Mesothelial cell of epicardium (in vitro differentiated cells): ENCODE measurements at regions not wholly inside any gene's neighbourhood (a gene's known extent, or its start where the extent isn't known, plus 50 kb on each side); places are given as distances from the start of the nearest gene placed in this dataset.

Experiments
- DNase-seq, 2 experiments: peaks; one replicate each; pipeline ENCODE4 v3.0.0; 2021; ENCODE audit warnings: low spot score in 2 of 2; ENCODE audit not compliant: unreplicated experiment in 2 of 2
- H3K27ac Mint-ChIP-seq: 2 replicates; pipeline ENCODE4 v1.8.0; 2021; ENCODE audit warnings: mixed read lengths
- H3K27me3 Mint-ChIP-seq: 2 replicates; pipeline ENCODE4 v1.8.0; 2021; ENCODE audit warnings: low read depth, mixed read lengths
- H3K36me3 Mint-ChIP-seq: 2 replicates; pipeline ENCODE4 v1.8.0; 2021; ENCODE audit warnings: mixed read lengths
- H3K4me1 Mint-ChIP-seq: 2 replicates; pipeline ENCODE4 v1.8.0; 2021; ENCODE audit warnings: mixed read lengths
- H3K4me3 Mint-ChIP-seq: 2 replicates; pipeline ENCODE4 v1.8.0; 2021; ENCODE audit warnings: mild to moderate bottlenecking, moderate library complexity, mixed read lengths
- H3K9me3 Mint-ChIP-seq: 2 replicates; pipeline ENCODE4 v1.8.0; 2021; ENCODE audit warnings: mixed read lengths
- TF ChIP-seq, protein P1 (sequence below): fragments of 200-600 bp; sonication (generic); IDR thresholded peaks from one replicate; pipeline ENCODE4 v1.5.0; 2021; ENCODE audit warnings: antibody characterized with exemption; ENCODE audit not compliant: unreplicated experiment

DNA sequence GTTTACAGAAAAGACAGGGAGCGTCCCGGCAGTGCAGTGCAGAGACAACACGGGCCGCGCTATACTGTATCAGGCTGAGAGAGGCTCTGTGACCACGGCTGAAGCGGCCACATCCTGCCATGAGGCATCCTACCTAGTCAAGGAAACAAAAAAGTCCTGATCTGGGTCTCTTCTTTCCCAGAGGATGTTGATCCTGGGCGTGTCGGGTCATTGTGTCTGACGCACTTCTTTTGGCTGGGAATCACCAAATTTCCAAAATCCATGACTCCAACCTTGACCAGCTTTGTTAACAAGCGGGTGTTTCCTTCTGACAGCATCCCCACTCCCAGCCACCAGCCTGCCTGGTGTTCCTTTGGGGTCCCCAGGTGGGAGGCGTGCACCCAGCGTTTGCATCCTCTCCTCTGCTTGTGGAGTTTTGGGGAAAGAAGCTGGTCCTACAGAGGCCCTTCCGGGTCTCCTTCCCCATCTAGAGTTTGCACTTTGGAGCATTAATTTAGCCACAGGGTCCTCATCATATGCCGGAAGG is 91.4 kb upstream of the RAI14 start:
- Mint-ChIP-seq H3K4me1 (peaks cover 38% of the 10 kb centered on the region), H3K27me3 (no peaks in the 10 kb centered on the region), H3K4me3 (no peak overlapping the region), H3K27ac (peak overlapping the region; percentile 86), H3K36me3 (no peaks in the 10 kb centered on the region), H3K9me3 (no peaks in the 10 kb centered on the region)
- TF ChIP-seq, protein P1, sequence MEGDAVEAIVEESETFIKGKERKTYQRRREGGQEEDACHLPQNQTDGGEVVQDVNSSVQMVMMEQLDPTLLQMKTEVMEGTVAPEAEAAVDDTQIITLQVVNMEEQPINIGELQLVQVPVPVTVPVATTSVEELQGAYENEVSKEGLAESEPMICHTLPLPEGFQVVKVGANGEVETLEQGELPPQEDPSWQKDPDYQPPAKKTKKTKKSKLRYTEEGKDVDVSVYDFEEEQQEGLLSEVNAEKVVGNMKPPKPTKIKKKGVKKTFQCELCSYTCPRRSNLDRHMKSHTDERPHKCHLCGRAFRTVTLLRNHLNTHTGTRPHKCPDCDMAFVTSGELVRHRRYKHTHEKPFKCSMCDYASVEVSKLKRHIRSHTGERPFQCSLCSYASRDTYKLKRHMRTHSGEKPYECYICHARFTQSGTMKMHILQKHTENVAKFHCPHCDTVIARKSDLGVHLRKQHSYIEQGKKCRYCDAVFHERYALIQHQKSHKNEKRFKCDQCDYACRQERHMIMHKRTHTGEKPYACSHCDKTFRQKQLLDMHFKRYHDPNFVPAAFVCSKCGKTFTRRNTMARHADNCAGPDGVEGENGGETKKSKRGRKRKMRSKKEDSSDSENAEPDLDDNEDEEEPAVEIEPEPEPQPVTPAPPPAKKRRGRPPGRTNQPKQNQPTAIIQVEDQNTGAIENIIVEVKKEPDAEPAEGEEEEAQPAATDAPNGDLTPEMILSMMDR, result no peak
- DNase-seq, result no peak

DNA sequence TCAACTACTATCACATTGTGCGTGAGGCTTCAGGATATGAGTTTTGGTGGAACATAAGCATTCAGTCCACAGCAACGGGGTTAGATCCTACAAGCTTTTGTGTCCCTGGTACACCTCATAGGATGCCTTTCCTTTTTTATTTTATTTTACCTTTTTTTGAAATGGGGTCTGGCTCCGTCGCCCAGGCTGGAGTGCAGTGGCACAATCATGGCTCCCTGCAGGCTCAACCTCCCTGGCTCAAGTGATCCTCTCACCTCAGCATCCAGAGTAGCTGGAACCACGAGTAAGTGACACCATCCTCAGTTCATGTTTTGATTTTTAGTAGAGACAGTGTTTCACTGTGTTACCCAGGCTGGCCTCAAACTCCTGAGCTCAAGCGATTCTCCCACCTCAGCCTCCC is 86.0 kb upstream of the RAI14 start:
- no peak for DNase-seq
- Mint-ChIP-seq H3K4me1 (peaks cover 36% of the 10 kb centered on the region), H3K4me3 (no peak overlapping the region), H3K36me3 (no peaks in the 10 kb centered on the region), H3K27me3 (no peaks in the 10 kb centered on the region), H3K9me3 (no peaks in the 10 kb centered on the region), H3K27ac (peak overlapping the region; percentile 95)
- TF ChIP-seq, protein P1, result no peak

DNA sequence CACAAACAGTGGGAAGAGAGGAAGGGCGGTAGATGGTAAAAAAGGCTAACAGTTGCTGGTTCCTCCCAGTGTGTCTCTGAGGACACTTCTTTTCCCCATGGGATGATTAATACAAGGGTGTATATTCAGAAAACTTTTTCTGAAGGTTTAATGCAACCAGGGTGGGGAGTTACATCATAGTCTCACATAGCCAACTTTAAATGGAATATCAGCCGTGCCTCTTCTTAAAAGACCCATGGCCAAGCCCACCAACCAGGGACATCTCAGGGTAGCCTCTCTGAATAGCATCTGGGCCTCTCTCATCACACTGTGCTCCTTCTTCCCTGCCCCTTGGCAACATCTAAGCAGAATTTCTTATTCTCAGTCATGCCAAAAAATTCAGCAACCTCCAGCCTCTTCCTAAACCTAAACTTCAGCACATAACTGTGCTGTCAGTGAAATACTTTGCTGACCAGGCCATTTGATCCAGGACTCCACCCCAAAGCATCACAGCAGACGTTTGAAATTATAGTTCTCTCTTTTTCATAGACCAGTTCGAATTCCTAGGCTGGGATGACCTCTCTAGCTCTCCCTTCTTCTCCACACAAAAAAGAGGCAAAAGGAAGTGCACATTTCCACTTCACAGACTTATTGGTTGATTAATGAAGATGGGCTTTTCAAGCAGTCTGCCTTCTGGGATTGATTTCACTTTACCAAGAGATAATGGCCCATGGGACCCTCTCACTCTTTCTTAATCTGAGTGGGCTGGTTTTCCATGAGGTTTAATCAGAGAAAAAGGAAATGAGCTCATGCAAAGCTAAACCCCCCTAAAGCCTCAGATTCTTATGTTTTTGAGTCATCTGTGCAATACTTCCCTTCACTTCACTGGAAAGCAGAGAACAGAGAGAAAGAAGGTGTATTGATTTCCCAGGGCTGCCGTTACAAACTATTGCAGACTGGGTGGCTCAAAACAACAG is 85.1 kb upstream of the RAI14 start:
- peak overlapping the region; percentile 95 for H3K27ac Mint-ChIP-seq
- peaks cover 32% of the 10 kb centered on the region for H3K4me1 Mint-ChIP-seq
- no peaks in the 10 kb centered on the region for H3K27me3 Mint-ChIP-seq
- TF ChIP-seq, protein P1, result no peak
- H3K4me3 Mint-ChIP-seq, result peak overlapping the region; percentile 20
- no peak for DNase-seq
- no peaks in the 10 kb centered on the region for H3K9me3 Mint-ChIP-seq
- no peaks in the 10 kb centered on the region for H3K36me3 Mint-ChIP-seq

DNA sequence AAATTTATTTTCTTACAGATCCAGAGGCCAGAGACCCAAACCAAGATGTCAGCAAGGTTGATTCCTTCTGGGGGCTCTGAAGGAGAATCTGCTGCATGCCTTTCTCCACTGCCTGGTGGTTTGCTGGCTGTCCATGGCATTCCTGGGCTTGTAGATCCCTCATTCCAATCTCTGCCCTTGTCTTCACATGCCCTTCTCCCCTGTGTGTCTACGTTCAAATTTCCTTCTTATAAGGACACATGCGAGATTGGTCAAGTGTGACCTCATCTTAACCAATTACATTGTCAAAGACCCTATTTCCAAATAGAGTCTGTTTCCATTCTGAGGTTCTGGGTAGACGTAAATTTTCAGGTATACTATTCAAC is 84.5 kb upstream of the RAI14 start:
- no peaks in the 10 kb centered on the region for H3K27me3 Mint-ChIP-seq

DNA sequence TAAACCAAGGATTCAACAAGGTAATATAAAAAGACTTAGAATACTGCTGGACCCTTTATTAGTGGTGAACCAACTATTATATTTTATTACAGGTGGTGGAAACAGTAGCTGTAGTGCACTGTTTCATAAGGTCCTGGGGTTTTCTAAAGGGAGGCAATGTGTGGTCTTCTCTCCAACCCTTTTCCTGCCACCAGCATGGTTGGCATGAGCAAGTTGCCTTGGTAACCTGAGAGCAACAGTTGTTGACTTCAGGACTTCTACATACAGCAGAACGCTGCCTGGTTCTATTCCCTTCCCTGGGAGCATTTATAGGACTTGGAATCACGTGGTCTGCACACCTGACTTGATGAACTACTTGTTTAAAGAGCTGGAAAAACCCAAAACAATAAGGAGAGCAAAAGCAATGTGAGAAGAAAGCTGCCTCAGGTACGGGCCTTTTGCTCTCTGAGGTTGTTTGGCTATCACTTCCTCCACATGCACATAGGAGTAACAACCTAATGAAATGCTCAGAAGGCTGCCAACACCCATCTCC is 81.1 kb upstream of the RAI14 start:
- Mint-ChIP-seq H3K4me3 (no peak overlapping the region), H3K9me3 (peaks cover 4% of the 10 kb centered on the region), H3K27ac (peak overlapping the region; percentile 56), H3K27me3 (no peaks in the 10 kb centered on the region), H3K36me3 (no peaks in the 10 kb centered on the region), H3K4me1 (peaks cover 25% of the 10 kb centered on the region)
- TF ChIP-seq, protein P1, result no peak
- DNase-seq, result no peak

More for the DNA sequence above, 84.5 kb upstream of the RAI14 start:
- no peaks in the 10 kb centered on the region for H3K9me3 Mint-ChIP-seq
- H3K27ac Mint-ChIP-seq, result peak overlapping the region; percentile 95
- no peak for DNase-seq
- peaks cover 26% of the 10 kb centered on the region for H3K4me1 Mint-ChIP-seq
- no peak overlapping the region for H3K4me3 Mint-ChIP-seq
- TF ChIP-seq, protein P1, result no peak
- H3K36me3 Mint-ChIP-seq, result no peaks in the 10 kb centered on the region
